SK-N-SH (cell line): ENCODE measurements at regions not wholly inside any gene's neighbourhood (a gene's known extent, or its start where the extent isn't known, plus 50 kb on each side); places are given as distances from the start of the nearest gene placed in this dataset.

Experiments
- CTCF ChIA-PET: fragments of 300-600, 350-600 bp; formaldehyde crosslinking; extraction: SDS; loops from one replicate; lab custom pipeline; 2021; lab: Yijun Ruan, JAX
- POLR2A ChIA-PET: fragments of 350-600 bp; sonication (Branson Sonifier 250); formaldehyde crosslinking; extraction: SDS; loops from one replicate; lab custom pipeline; 2020; ENCODE audit warnings: antibody characterized with exemption, inconsistent platforms; lab: Yijun Ruan, JAX
- DNase-seq: peaks from one replicate; pipeline ENCODE4 v3.0.0; 2012
- H2AFZ ChIP-seq: fragments of 200-600 bp; sonication (generic); 2 replicates; pipeline ENCODE4 v1.8.1; 2016; ENCODE audit warnings: antibody characterized with exemption, mild to moderate bottlenecking, low read depth
- H3F3A ChIP-seq: fragments of 200-600 bp; sonication (generic); replicated peaks from 2 replicates; pipeline ENCODE3; 2016; ENCODE audit warnings: antibody characterized with exemption, mild to moderate bottlenecking; ENCODE audit not compliant: insufficient read depth
- H3K27ac ChIP-seq, 2 experiments: fragments of 200-500 bp in 1 of 2; fragments of 200-600 bp in 1 of 2; sonication (Bioruptor generic) in 1 of 2; sonication (generic), shearing (Covaris generic) in 1 of 2; 2 replicates each; pipeline versions ENCODE4 v1.5.1 to v1.6.1; 2014 to 2016; ENCODE audit warnings: low read depth in 2 of 2, inconsistent platforms in 1 of 2, low read length in 1 of 2, mild to moderate bottlenecking in 1 of 2, mixed read lengths in 1 of 2
- H3K27me3 ChIP-seq: fragments of 200-600 bp; sonication (generic), shearing (Covaris generic); 2 replicates; pipeline ENCODE4 v1.6.1; 2016; ENCODE audit warnings: mixed run types; ENCODE audit not compliant: insufficient read depth
- H3K36me3 ChIP-seq, 2 experiments: fragments of 200-500 bp in 1 of 2; fragments of 200-600 bp in 1 of 2; sonication (Bioruptor generic) in 1 of 2; sonication (generic) in 1 of 2; replicated peaks in 1 of 2; 2 replicates each; pipeline versions ENCODE3 to v1.5.1; 2014 to 2016; ENCODE audit warnings: low read length in 1 of 2, mild to moderate bottlenecking in 1 of 2; ENCODE audit not compliant: insufficient read depth in 2 of 2, control insufficient read depth in 1 of 2
- H3K4me1 ChIP-seq, 2 experiments: fragments of 200-500 bp in 1 of 2; fragments of 200-600 bp in 1 of 2; sonication (Bioruptor generic) in 1 of 2; sonication (generic), shearing (Covaris generic) in 1 of 2; 2 replicates each; pipeline versions ENCODE4 v1.5.1 to v1.6.1; 2014 to 2016; ENCODE audit warnings: low read depth in 1 of 2, low read length in 1 of 2, mixed run types in 1 of 2; ENCODE audit not compliant: insufficient read depth in 2 of 2, control insufficient read depth in 1 of 2
- H3K4me2 ChIP-seq: fragments of 200-600 bp; sonication (generic), shearing (Covaris generic); 2 replicates; pipeline ENCODE4 v1.6.1; 2017; ENCODE audit warnings: mixed run types
- H3K4me3 ChIP-seq, 2 experiments: fragments of 200-500 bp in 1 of 2; fragments of 200-600 bp in 1 of 2; sonication (Bioruptor generic) in 1 of 2; sonication (generic), shearing (Covaris generic) in 1 of 2; 2 replicates each; pipeline versions ENCODE4 v1.5.1 to v1.8.1; 2014 to 2016; ENCODE audit warnings: low read depth in 2 of 2, inconsistent platforms in 1 of 2, low read length in 1 of 2, mild to moderate bottlenecking in 1 of 2, mixed read lengths in 1 of 2, moderate library complexity in 1 of 2
- H3K79me2 ChIP-seq: fragments of 200-600 bp; sonication (generic); 2 replicates; pipeline ENCODE4 v1.8.1; 2017; ENCODE audit warnings: mild to moderate bottlenecking; ENCODE audit not compliant: insufficient read depth
- H3K9ac ChIP-seq: fragments of 200-600 bp; sonication (generic); 2 replicates; pipeline ENCODE4 v1.6.1; 2017; ENCODE audit warnings: mixed run types
- H3K9me2 ChIP-seq: fragments of 200-600 bp; sonication (generic); 2 replicates; pipeline ENCODE4 v1.6.1; 2017; ENCODE audit warnings: mixed run types
- H3K9me3 ChIP-seq: fragments of 200-600 bp; sonication (generic); 2 replicates; pipeline ENCODE4 v1.6.1; 2017; ENCODE audit warnings: mixed run types, mild to moderate bottlenecking, moderate library complexity
- H4K20me1 ChIP-seq: fragments of 200-600 bp; sonication (generic); 2 replicates; pipeline ENCODE4 v1.6.1; 2017; ENCODE audit warnings: mild to moderate bottlenecking, mixed run types; ENCODE audit not compliant: insufficient read depth
- CHD2 ChIP-seq: fragments of 150-350 bp; IDR thresholded peaks from 2 replicates; pipeline ENCODE4 v1.6.1; 2018; ENCODE audit warnings: low read length; ENCODE audit not compliant: partially characterized antibody
- CTCF ChIP-seq: fragments of 200-600 bp; sonication (generic); IDR thresholded peaks from 2 replicates; pipeline ENCODE4 v1.6.1; 2017; ENCODE audit warnings: antibody characterized with exemption, mild to moderate bottlenecking, moderate library complexity
- EZH2phosphoT487 ChIP-seq: fragments of 200-600 bp; sonication (generic); IDR thresholded peaks from 2 replicates; pipeline ENCODE4 v1.6.1; 2017; ENCODE audit warnings: low read depth, mixed run types, mild to moderate bottlenecking, antibody characterized with exemption, moderate library complexity, borderline replicate concordance
- IRF3 ChIP-seq: fragments of 150-350 bp; IDR thresholded peaks from 2 replicates; pipeline ENCODE4 v1.6.1; 2016; ENCODE audit warnings: mild to moderate bottlenecking, low read depth, low read length
- JUND ChIP-seq: IDR thresholded peaks from 2 replicates; pipeline ENCODE4 v1.4.0; 2012
- MEF2A ChIP-seq: IDR thresholded peaks from 2 replicates; pipeline ENCODE4 v1.4.0; 2012; ENCODE audit warnings: low read depth, borderline replicate concordance
- MXI1 ChIP-seq: IDR thresholded peaks from 2 replicates; pipeline ENCODE4 v1.6.1; 2012; ENCODE audit warnings: mild to moderate bottlenecking, low read depth, low read length, improper control_type of control experiment
- NRF1 ChIP-seq: IDR thresholded peaks from 2 replicates; pipeline ENCODE4 v1.6.1; 2012; ENCODE audit warnings: low read depth, mild to moderate bottlenecking, low read length
- POLR2AphosphoS5 ChIP-seq: IDR thresholded peaks from 2 replicates; pipeline ENCODE4 v1.6.1; 2012; ENCODE audit warnings: low read depth, low read length
- RCOR1 ChIP-seq: fragments of 150-350 bp; IDR thresholded peaks from 2 replicates; pipeline ENCODE4 v1.6.1; 2017; ENCODE audit warnings: antibody characterized with exemption, low read length
- TAF1 ChIP-seq: IDR thresholded peaks from 2 replicates; pipeline ENCODE4 v1.6.1; 2012; ENCODE audit warnings: low read depth, mild to moderate bottlenecking, low read length, moderate library complexity, borderline replicate concordance
- TCF12 ChIP-seq: IDR thresholded peaks from 2 replicates; pipeline ENCODE4 v1.4.0; 2012
- TEAD4 ChIP-seq: IDR thresholded peaks from 2 replicates; pipeline ENCODE4 v1.4.0; 2012; ENCODE audit warnings: mild to moderate bottlenecking, borderline replicate concordance; ENCODE audit not compliant: insufficient read depth
- USF1 ChIP-seq: IDR thresholded peaks from 2 replicates; pipeline ENCODE4 v1.4.0; 2012; ENCODE audit warnings: low read depth, borderline replicate concordance
- ZBTB33 ChIP-seq: IDR thresholded peaks from 2 replicates; pipeline ENCODE4 v1.4.0; 2012; ENCODE audit warnings: low read depth, borderline replicate concordance
- WGBS: methylation state at CpG from one replicate; pipeline ENCODE4 v1.1.6; 2017; ENCODE audit warnings: low lambda C conversion rate; 5-methylcytosine and 5-hydroxymethylcytosine counted together

- Histone ChIP-seq H3F3A (no peaks in the 10 kb centered on the region), H3K4me2 (no peak overlapping the region), H3K79me2 (no peaks in the 10 kb centered on the region), H4K20me1 (no peaks in the 10 kb centered on the region), H3K36me3 (no peaks in the 10 kb centered on the region), H3K27me3 (no peaks in the 10 kb centered on the region), H3K27ac (no peak overlapping the region), H2AFZ (no peak overlapping the region), H3K4me3 (no peak overlapping the region), H3K9me2 (no peaks in the 10 kb centered on the region), H3K9ac (no peak overlapping the region), H3K4me1 (no peaks in the 10 kb centered on the region), H3K9me3 (no peaks in the 10 kb centered on the region)
- POLR2A ChIA-PET = no interaction called here
- CTCF ChIA-PET = no interaction called here
- WGBS = 69% methylated on average over 7 of the region's 7 CpGs
- no peak for DNase-seq
- TF ChIP-seq EZH2phosphoT487 = no peak
Measured at GRCh38 chr6:156544046-156544445, 233.1 kb upstream of the ARID1B start.

GRCh38 chr6:156543431-156543830, 233.7 kb upstream of the ARID1B start:
- Histone ChIP-seq H3K27me3 (no peaks in the 10 kb centered on the region), H3K4me3 (no peak overlapping the region), H3K27ac (no peak overlapping the region), H4K20me1 (no peaks in the 10 kb centered on the region), H3K9me3 (no peaks in the 10 kb centered on the region)
- ChIA-PET CTCF (no interaction called here), POLR2A (no interaction called here)
- TF ChIP-seq JUND = no peak
- TF ChIP-seq POLR2AphosphoS5 = no peak
- TF ChIP-seq MXI1 = no peak
- no peak for TF ChIP-seq MEF2A
- no peak for TF ChIP-seq TEAD4
- no peak for TF ChIP-seq CHD2
- no peak for TF ChIP-seq TAF1
- TF ChIP-seq, all 33 proteins: peak for 0
- no peak for DNase-seq
- Histone ChIP-seq H3K9ac (no peak overlapping the region), H2AFZ (no peak overlapping the region), H3K9me2 (no peaks in the 10 kb centered on the region), H3K79me2 (no peaks in the 10 kb centered on the region), H3F3A (no peaks in the 10 kb centered on the region), H3K4me1 (no peaks in the 10 kb centered on the region), H3K4me2 (no peak overlapping the region), H3K36me3 (no peaks in the 10 kb centered on the region)
- WGBS = 72% methylated on average over 4 of the region's 5 CpGs

GRCh38 chr6:156538875-156539660, 238.1 kb upstream of the ARID1B start:
- H3K4me2 ChIP-seq = no peak overlapping the region
- no peak overlapping the region for H3K9ac ChIP-seq
- H2AFZ ChIP-seq = no peak overlapping the region
- H3K4me3 ChIP-seq = no peak overlapping the region
- no peaks in the 10 kb centered on the region for H3K36me3 ChIP-seq
- H3K27ac ChIP-seq = no peak overlapping the region
- no peaks in the 10 kb centered on the region for H4K20me1 ChIP-seq
- DNase-seq = no peak
- 53% methylated on average over 16 of the region's 16 CpGs for WGBS
- POLR2A ChIA-PET = no interaction called here
- H3F3A ChIP-seq = no peaks in the 10 kb centered on the region
- no peaks in the 10 kb centered on the region for H3K79me2 ChIP-seq
- H3K9me2 ChIP-seq = no peaks in the 10 kb centered on the region
- CTCF ChIA-PET = interaction anchor here (0.5 kb wide), 1 partner anchor 499 kb away, joined by 5 read pairs; no protein-coding TSS in a partner anchor
- no peaks in the 10 kb centered on the region for H3K27me3 ChIP-seq
- no peaks in the 10 kb centered on the region for H3K9me3 ChIP-seq
- H3K4me1 ChIP-seq = no peaks in the 10 kb centered on the region
- no peak for TF ChIP-seq EZH2phosphoT487
- TF ChIP-seq ZBTB33 = no peak
- no peak for TF ChIP-seq RCOR1
- no peak for TF ChIP-seq CTCF
- TF ChIP-seq IRF3 = no peak
- TF ChIP-seq NRF1 = no peak
- no peak for TF ChIP-seq USF1
- TF ChIP-seq TCF12 = no peak
